ENCODE measurements at regions not wholly inside any gene's neighbourhood (a gene's known extent, or its start where the extent isn't known, plus 50 kb on each side); places are given as distances from the start of the nearest gene placed in this dataset.

DNA sequence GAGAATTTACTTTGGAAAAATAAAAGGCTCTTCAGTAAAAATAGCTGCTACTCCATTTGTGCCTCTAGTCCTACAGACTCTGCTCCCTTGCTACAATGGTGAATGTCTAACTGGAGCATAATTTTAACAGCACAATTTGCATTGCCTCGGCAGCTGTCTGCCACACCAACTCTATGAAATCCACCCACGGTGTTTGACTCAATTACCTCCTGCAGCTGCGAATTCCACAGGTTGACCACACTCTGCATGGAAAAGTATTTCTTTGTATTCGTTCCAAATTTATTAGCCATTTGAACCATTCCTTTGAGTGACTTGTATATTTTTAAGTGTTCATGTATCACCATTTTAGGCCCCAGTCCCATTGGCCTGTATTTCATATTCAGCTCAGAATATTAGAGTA lies 182.1 kb upstream of the CCDC68 start:
- TF ChIP-seq, protein P1, sequence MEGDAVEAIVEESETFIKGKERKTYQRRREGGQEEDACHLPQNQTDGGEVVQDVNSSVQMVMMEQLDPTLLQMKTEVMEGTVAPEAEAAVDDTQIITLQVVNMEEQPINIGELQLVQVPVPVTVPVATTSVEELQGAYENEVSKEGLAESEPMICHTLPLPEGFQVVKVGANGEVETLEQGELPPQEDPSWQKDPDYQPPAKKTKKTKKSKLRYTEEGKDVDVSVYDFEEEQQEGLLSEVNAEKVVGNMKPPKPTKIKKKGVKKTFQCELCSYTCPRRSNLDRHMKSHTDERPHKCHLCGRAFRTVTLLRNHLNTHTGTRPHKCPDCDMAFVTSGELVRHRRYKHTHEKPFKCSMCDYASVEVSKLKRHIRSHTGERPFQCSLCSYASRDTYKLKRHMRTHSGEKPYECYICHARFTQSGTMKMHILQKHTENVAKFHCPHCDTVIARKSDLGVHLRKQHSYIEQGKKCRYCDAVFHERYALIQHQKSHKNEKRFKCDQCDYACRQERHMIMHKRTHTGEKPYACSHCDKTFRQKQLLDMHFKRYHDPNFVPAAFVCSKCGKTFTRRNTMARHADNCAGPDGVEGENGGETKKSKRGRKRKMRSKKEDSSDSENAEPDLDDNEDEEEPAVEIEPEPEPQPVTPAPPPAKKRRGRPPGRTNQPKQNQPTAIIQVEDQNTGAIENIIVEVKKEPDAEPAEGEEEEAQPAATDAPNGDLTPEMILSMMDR (conservative IDR thresholded peaks at IDR 0.05 in 1 of 2, IDR thresholded peaks at IDR 0.05 in 1 of 2; ENCODE audit: extremely low read depth in 1 of 2, insufficient read depth in 1 of 2, low read depth in 1 of 2, low read length in 2 of 2) = no peak
- TF ChIP-seq EZH2 (IDR thresholded peaks at IDR 0.05; ENCODE audit: borderline replicate concordance, low read length) = no peak
